OCI-LY3 (cell line): ENCODE measurements at regions not wholly inside any gene's neighbourhood (a gene's known extent, or its start where the extent isn't known, plus 50 kb on each side); places are given as distances from the start of the nearest gene placed in this dataset.

Experiments
- CTCF ChIP-seq: fragments of 200-600, 300-600 bp; sonication (generic); IDR thresholded peaks from 2 replicates; pipeline ENCODE4 v1.5.1; 2014; ENCODE audit warnings: antibody characterized with exemption, low read length, low read depth
- EZH2phosphoT487 ChIP-seq: fragments of 200-600 bp; shearing (Covaris generic); IDR thresholded peaks from 2 replicates; pipeline ENCODE4 v1.6.1; 2018; ENCODE audit warnings: antibody characterized with exemption, mixed run types, low read depth

- TF ChIP-seq CTCF (no peak), EZH2phosphoT487 (no peak)
Measured at GRCh38 chr5:126718236-126718868, 58.6 kb upstream of the LMNB1 start.
